Pulmonary artery endothelial cell (primary cell): ENCODE measurements at regions not wholly inside any gene's neighbourhood (a gene's known extent, or its start where the extent isn't known, plus 50 kb on each side); places are given as distances from the start of the nearest gene placed in this dataset.
"Not testable (repeated sequence)": the region's sequence is repeated elsewhere in the genome, so short reads cannot be mapped to it uniquely, and the experiment has no call there.

Experiments used
- DNase-seq: peaks from one replicate; pipeline ENCODE4 v3.0.0-alpha.2; 2011; ENCODE audit warnings: low read depth, low spot score

DNA sequence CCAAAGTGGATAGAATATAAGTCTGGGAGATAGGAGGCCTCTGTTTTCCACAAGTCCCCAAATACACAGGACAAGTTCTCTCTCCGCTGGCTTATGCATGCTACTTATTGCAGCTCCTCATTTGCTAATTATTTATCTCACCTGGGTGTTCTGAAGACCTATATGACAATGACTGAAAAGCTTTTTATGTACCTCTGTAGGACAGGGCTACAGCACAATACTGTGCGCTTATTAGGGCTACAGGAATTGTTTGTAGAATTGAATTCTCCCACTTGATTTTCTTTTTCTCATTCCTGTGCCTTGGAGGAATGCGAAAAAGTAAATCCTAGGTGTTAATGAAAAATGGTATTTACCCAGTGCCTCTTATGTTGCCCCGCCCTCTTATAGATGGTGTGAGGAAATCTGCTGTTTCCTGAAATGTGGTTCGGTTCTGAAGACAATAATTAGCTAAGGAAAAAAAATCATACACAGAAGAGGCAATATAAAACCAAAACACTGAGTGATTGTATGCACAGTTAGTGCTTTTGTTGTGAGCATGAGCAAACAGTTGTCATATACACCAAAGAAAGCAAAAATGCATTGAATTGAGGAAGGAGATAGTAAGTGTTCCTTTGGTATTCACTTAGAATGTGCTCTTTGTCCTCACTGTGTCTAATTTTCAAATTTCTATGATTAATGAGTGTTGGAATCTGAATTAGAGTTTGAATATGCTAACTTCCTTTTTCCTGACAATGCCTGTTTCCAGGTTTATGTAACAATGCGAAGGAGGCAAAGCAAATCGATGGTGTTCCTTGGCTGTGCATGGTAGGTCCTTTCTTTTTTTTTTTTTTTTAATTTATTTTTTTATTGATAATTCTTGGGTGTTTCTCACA is 78.7 kb upstream of the PNPT1 start:
- no peak for DNase-seq

- no peak for DNase-seq
These were observed 78.0 kb upstream of the PNPT1 start for GRCh38 chr2:55771612-55772011.

- DNase-seq = no peak
These were observed 75.3 kb upstream of the PNPT1 start for GRCh38 chr2:55768991-55769390.

GRCh38 chr2:55766947-55767346 is 73.3 kb upstream of the PNPT1 start:
- no peak for DNase-seq

DNA sequence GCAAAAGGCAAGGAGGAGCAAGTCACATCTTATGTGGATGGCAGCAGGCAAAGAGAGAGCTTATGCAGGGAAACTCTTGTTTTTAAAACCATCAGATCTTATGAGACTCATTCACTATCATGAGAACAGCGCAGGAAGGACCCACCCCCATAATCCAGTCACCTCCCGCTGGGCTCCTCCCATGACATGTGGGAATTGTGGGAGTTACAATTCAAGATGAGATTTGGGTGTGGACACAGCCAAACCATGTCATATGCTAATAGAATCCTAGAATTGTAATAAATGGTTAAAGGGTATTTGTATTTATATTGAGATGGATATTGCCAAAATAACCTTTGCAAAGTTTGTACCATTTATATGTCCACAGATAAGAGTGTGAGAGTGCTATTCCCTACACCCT is 72.1 kb upstream of the PNPT1 start:
- DNase-seq = not testable (repeated sequence)

DNA sequence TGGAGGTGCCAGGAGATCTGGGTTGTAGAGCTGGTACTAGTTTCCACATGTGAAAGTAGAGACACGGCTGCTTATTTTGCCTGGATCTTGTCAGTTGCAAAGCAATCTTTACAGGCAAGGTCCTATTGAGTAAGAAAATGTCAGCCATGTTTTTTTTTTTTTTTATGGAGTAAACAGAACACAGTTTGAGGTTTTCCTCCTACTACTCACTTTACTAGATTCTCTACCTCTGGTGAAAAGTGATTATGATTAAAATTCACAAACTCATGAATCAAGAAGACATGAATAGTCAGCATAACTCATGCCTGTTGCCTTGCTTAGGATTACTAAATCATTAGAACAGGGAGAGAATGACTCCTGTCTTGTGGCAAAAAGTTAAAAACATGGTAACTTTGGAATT is 70.1 kb upstream of the PNPT1 start:
- DNase-seq = no peak

DNA sequence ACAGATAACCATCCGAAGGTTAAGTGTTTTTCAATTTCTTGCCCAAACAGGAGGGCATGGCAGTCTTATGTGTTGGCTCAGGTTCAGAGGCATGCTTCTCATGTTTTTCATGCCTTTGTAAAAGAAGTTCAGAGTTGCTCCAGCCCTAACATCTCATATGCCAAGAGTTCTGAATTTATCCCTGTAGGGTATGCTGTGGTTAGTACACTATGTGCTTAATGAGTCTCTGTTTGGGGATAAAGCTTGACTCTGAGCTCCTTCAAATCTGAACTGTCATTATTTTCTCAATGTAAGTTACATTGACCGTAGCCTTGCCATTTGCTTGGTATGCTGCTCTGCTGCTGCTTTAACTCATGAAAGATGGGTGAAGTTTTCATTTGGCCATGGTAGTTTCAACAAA is 67.9 kb upstream of the PNPT1 start:
- no peak for DNase-seq

GRCh38 chr2:55761024-55761423 is 67.4 kb upstream of the PNPT1 start:
- no peak for DNase-seq

- DNase-seq = no peak
These were observed 66.5 kb upstream of the PNPT1 start for GRCh38 chr2:55760125-55760524.

DNA sequence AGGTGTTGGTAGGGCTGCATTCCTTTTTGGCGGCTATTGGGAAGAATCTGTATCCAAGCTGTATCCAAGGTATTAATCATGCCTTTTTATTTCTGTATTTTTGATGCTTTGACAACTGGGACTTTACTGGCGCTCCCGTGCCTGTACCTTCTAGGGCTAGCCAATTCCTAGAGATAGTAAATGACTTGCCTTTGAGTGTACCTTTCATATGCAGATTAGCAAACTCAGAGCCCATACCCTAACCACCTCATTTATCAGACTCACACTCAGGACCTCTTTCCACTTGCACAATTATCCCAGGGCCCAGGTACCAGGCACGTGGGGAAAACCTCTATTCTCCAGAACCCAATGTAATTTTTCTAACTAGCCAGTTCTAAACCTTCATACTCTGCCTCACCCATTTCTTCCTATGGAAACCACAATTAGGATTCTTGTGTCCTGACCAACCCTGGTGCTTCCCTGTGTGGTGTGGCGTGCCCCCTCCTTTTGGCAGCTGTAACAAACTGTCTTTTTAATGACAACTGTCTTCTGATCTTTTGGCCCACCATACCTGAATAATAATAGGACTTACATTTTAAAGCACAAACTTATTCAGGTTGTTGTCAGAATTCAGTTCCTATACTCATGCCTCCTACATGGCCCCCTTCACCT is 65.8 kb upstream of the PNPT1 start:
- DNase-seq = no peak

- no peak for DNase-seq
These were observed 58.3 kb upstream of the PNPT1 start for GRCh38 chr2:55751966-55752365.

- no peak for DNase-seq
These were observed 49.9 kb upstream of the PNPT1 start for GRCh38 chr2:55743583-55743982.
